IPS DF 6.9 (cell line): ENCODE measurements at regions not wholly inside any gene's neighbourhood (a gene's known extent, or its start where the extent isn't known, plus 50 kb on each side); places are given as distances from the start of the nearest gene placed in this dataset.
"Not testable (repeated sequence)": the region's sequence is repeated elsewhere in the genome, so short reads cannot be mapped to it uniquely, and the experiment has no call there.

Source experiments
- DNase-seq: peaks from one replicate; pipeline ENCODE4 v3.0.0-alpha.2; 2013; ENCODE audit warnings: low read depth, low spot score
- H3K27ac ChIP-seq: one replicate; pipeline ENCODE4 v1.5.1; 2013; ENCODE audit warnings: low read length, control low read depth
- H3K27me3 ChIP-seq: 2 replicates; pipeline ENCODE4 v1.6.1; 2013; ENCODE audit warnings: mild to moderate bottlenecking, low read length; ENCODE audit not compliant: control insufficient read depth, insufficient read depth
- H3K36me3 ChIP-seq: 2 replicates; pipeline ENCODE4 v1.6.1; 2013; ENCODE audit warnings: low read length; ENCODE audit not compliant: control insufficient read depth, insufficient read depth
- H3K4me1 ChIP-seq: 2 replicates; pipeline ENCODE4 v1.6.1; 2013; ENCODE audit warnings: low read length; ENCODE audit not compliant: control insufficient read depth, insufficient read depth
- H3K4me3 ChIP-seq: 2 replicates; pipeline ENCODE4 v1.5.1; 2013; ENCODE audit warnings: mild to moderate bottlenecking, low read length
- H3K9me3 ChIP-seq: 2 replicates; pipeline ENCODE4 v1.6.1; 2013; ENCODE audit warnings: low read length, inconsistent platforms; ENCODE audit not compliant: control insufficient read depth, insufficient read depth
- WGBS: extraction: QIAGEN DNeasy Blood & Tissue Kit; methylation state at CpG from one replicate; pipeline ENCODE4 v1.1.7; 2013; ENCODE audit warnings: mixed read lengths, missing lambda C conversion rate; ENCODE audit not compliant: insufficient read length, insufficient coverage; 5-methylcytosine and 5-hydroxymethylcytosine counted together

GRCh38 chr1:230494514-230494913, 68.4 kb upstream of the PGBD5 start:
- WGBS: no CpG with 5 or more reads among the region's 1 CpG

DNA sequence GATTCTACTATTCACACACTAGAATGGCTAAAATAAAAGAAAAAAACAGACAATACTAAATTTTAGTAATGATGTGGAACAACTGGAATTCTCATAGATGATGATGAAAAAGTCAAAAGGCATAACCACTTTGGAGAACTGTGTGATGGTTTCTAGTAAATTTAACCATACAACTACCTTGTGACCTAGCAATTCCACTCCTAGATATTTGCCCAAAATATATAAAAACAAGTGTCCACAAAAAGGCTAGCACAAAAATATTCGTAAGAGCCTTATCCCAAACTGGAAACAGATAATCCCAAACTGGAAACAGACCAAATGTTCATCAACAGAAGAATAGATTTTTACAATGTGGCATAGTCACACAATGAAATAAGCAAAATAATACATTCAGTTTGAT, 67.9 kb upstream of the PGBD5 start:
- no CpG with 5 or more reads among the region's 1 CpG for WGBS
- H3K4me1 ChIP-seq: no peaks in the 10 kb centered on the region
- H3K9me3 ChIP-seq: no peaks in the 10 kb centered on the region
- no peak overlapping the region for H3K27ac ChIP-seq
- H3K36me3 ChIP-seq: no peaks in the 10 kb centered on the region
- DNase-seq: no peak
- H3K4me3 ChIP-seq: no peak overlapping the region
- no peaks in the 10 kb centered on the region for H3K27me3 ChIP-seq

More at GRCh38 chr1:230494514-230494913, 68.4 kb upstream of the PGBD5 start:
- H3K9me3 ChIP-seq: no peaks in the 10 kb centered on the region
- no peak overlapping the region for H3K27ac ChIP-seq
- no peak for DNase-seq
- no peaks in the 10 kb centered on the region for H3K27me3 ChIP-seq
- H3K36me3 ChIP-seq: no peaks in the 10 kb centered on the region
- H3K4me1 ChIP-seq: no peaks in the 10 kb centered on the region
- no peak overlapping the region for H3K4me3 ChIP-seq

- H3K27ac ChIP-seq: no peak overlapping the region
- no peaks in the 10 kb centered on the region for H3K36me3 ChIP-seq
- no peak overlapping the region for H3K4me3 ChIP-seq
- no CpG with 5 or more reads among the region's 3 CpGs for WGBS
- no peaks in the 10 kb centered on the region for H3K4me1 ChIP-seq
- H3K9me3 ChIP-seq: no peaks in the 10 kb centered on the region
- no peak for DNase-seq
- H3K27me3 ChIP-seq: no peaks in the 10 kb centered on the region
Measured at GRCh38 chr1:230493264-230493663, 67.1 kb upstream of the PGBD5 start.

- Histone ChIP-seq H3K36me3 (no peaks in the 10 kb centered on the region), H3K27me3 (no peaks in the 10 kb centered on the region), H3K9me3 (no peaks in the 10 kb centered on the region), H3K4me3 (no peak overlapping the region), H3K27ac (no peak overlapping the region), H3K4me1 (no peaks in the 10 kb centered on the region)
- DNase-seq: no peak
- WGBS: no CpG with 5 or more reads among the region's 2 CpGs
Measured at GRCh38 chr1:230490436-230490835, 64.3 kb upstream of the PGBD5 start.

DNA sequence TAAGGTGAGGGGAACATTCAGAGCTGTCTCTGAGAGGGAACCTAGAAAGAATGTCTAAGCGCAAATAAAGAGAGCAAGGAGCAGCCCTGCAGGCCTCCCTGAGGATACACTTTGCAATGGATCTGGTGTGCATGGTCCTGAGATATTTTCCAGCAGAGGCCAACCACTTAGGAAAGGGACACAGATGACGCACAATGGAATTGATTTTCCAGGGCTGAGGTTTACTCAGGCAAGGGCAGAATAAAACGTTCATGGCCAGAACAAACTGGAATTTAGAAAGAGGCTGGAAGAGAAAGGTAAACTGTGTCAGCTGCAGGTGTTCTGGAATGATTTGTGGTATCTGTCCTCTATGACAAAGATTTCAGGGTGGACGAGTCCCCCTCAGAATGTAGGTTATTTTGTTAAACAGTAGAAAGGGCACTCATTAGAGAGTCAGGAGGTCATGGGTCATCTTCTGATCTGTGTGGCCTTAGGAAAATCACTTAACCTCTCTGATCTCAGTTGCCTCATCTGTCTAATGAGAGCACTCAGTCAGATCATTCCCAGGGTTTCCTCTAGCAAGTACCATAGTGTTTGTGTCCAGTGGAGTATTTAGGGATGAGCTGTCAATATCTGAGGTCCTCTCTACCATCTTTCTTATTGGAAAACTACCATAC, 61.8 kb upstream of the PGBD5 start:
- Histone ChIP-seq H3K27me3 (no peaks in the 10 kb centered on the region), H3K27ac (no peak overlapping the region), H3K36me3 (no peaks in the 10 kb centered on the region), H3K4me1 (no peaks in the 10 kb centered on the region), H3K4me3 (no peak overlapping the region), H3K9me3 (no peaks in the 10 kb centered on the region)
- DNase-seq: no peak
- WGBS: no CpG with 5 or more reads among the region's 4 CpGs

- H3K4me1 ChIP-seq: peaks cover 3% of the 10 kb centered on the region; the same call in 1 of the 2 replicates
- no peaks in the 10 kb centered on the region for H3K27me3 ChIP-seq
- H3K27ac ChIP-seq: no peak overlapping the region
- H3K36me3 ChIP-seq: no peaks in the 10 kb centered on the region
- no peak overlapping the region for H3K4me3 ChIP-seq
- no peak for DNase-seq
- H3K9me3 ChIP-seq: no peaks in the 10 kb centered on the region; the same call in 1 of the 2 replicates
- no CpG with 5 or more reads among the region's 14 CpGs for WGBS
Measured at GRCh38 chr1:230476622-230477003, 50.5 kb upstream of the PGBD5 start.

DNA sequence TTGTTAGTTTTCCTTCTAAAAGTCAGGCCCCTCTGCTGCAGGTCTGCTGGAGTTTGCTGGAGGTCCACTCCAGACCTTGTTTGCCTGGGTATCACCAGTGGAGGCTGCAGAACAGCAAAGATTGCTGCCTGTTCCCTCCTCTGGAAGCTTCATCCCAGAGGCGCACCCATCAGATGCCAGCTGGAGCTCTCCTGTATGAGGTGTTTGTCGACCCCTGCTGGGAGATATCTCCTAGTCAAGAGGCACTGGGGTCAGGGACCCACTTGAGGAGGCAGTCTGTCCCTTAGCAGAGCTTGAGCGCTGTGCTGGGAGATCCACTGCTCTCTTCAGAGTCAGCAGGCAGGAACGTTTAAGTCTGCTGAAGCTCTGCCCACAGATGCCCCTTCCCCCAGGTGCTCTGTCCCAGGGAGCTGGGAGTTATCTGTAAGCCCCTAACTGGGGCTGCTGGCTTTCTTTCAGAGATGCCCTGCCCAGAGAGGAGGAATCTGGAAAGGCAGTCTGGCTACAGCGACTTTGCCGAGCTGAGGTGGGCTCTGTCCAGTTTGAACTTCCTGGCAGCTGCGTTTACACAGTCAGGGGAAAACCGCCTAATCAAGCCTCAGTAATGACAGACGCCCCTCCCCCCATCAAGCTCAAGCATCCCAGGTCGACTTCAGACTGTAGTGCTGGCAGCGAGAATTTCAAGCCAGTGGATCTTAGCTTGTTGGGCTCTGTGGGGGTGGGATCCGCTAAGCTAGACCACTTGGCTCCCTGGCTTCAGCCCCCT, 49.9 kb upstream of the PGBD5 start:
- no CpG with 5 or more reads among the region's 12 CpGs for WGBS
- H3K27ac ChIP-seq, H3K4me1 ChIP-seq, H3K27me3 ChIP-seq, H3K9me3 ChIP-seq, DNase-seq, H3K36me3 ChIP-seq, H3K4me3 ChIP-seq: not testable (repeated sequence)
